ENCODE measurements at regions not wholly inside any gene's neighbourhood (a gene's known extent, or its start where the extent isn't known, plus 50 kb on each side); places are given as distances from the start of the nearest gene placed in this dataset.
"Not testable (repeated sequence)": the region's sequence is repeated elsewhere in the genome, so short reads cannot be mapped to it uniquely, and the experiment has no call there.

DNA sequence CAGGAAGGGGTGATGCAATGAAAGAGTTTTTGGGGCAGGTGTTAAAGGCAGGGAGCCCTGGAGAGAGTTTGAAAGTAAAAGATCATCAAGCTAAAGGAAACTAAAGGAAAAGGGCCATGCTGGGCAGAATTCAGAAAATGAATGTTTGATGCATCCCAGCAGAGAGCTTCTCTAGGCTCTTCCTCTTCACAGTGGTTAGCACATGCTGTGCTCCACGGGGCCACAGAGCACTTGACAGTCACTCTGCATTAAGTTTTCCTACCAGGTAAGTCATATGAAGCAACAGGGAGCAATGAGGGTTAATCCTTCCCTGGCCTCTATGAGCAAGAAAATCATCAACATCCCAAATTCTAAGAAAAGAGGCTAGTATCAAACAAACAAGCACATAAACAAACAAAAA, 895.2 kb downstream of the TRIB2 start:
- DNase-seq (ENCODE audit: low spot score), result no peak

GRCh38 chr2:13616059-13616458, 899.3 kb downstream of the TRIB2 start:
- DNase-seq (ENCODE audit: low spot score), result no peak

GRCh38 chr2:13616616-13617015, 899.9 kb downstream of the TRIB2 start:
- DNase-seq (ENCODE audit: low spot score), result no peak

- no peak for DNase-seq (ENCODE audit: low spot score)
Measured at GRCh38 chr2:13628122-13628521, 911.4 kb downstream of the TRIB2 start.

GRCh38 chr2:13638181-13638580, 921.4 kb downstream of the TRIB2 start:
- no peak for DNase-seq (ENCODE audit: low spot score)

DNA sequence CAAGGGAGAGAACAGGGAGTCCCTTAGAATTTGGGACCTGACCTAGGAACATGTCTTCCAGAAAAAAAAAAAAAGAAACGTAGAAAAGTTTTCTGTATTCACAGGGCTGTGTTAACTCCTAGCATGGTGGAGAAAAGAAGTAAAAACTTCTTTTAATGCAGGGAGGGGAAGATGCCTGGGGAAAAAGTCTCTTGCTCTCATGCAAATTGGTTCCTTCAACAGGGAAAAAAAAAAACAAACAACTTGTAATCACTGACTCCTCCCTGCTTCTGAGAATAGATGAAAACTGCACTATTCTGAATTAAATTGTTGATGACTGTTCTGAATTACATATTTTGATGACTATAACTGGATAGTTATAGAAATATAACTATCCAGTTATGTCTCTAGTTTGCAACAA, 933.2 kb downstream of the TRIB2 start:
- DNase-seq (ENCODE audit: low spot score), result no peak

GRCh38 chr2:13650586-13651180, 933.9 kb downstream of the TRIB2 start:
- DNase-seq (ENCODE audit: low spot score), result no peak

GRCh38 chr2:13651684-13652131, 935.0 kb downstream of the TRIB2 start:
- no peak for DNase-seq (ENCODE audit: low spot score)

- DNase-seq (ENCODE audit: low spot score), result no peak
Measured at GRCh38 chr2:13652531-13653313, 936.0 kb downstream of the TRIB2 start.

DNA sequence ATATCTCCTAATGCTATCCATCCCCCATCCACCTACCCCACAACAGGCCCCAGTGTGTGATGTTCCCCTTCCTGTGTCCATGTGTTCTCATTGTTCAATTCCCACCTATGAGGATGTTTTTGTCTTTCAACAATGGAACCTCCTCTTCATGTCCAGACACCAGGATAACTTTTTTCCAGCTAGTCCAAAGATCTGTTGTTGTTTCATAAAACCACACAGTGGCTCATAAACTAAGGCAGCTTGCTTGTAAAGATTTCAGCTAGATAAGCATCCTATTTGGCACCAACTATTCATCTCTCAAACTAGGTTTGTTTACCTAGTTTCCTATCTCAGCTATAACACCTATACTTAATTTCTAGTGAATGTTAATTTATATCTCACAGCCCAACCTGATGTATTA, 937.7 kb downstream of the TRIB2 start:
- DNase-seq (ENCODE audit: low spot score), result no peak

DNA sequence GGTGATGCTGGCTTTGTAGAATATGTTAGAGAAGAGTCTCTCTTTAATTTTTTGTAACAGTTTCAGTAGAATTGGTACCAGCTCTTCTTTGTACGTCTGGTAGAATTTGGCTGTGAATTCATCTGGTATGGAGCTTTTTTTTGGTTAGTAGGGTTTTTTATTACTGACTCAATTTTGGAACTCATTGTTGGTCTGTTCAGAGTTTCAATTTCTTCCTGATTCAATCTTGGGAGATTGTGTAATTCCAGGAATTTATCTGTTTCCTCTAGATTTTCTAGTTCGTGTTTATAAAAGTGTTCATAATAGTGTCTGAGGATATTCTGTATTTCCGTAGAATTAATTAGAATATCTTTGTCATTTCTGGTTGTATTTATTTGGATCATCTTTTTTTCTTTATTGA, 943.5 kb downstream of the TRIB2 start:
- no peak for DNase-seq (ENCODE audit: low spot score)

GRCh38 chr2:13662055-13662454, 945.3 kb downstream of the TRIB2 start:
- DNase-seq (ENCODE audit: low spot score), result no peak

GRCh38 chr2:13666582-13667414, 950.1 kb downstream of the TRIB2 start:
- DNase-seq (ENCODE audit: low spot score), result no peak

- DNase-seq (ENCODE audit: low spot score), result no peak
Measured at GRCh38 chr2:13667415-13667757, 950.6 kb downstream of the TRIB2 start.

- DNase-seq (ENCODE audit: low spot score), result no peak
Measured at GRCh38 chr2:13669607-13670006, 952.9 kb downstream of the TRIB2 start.

- not testable (repeated sequence) for DNase-seq (ENCODE audit: low spot score)
Measured at GRCh38 chr2:13673821-13674220, 957.1 kb downstream of the TRIB2 start.

DNA sequence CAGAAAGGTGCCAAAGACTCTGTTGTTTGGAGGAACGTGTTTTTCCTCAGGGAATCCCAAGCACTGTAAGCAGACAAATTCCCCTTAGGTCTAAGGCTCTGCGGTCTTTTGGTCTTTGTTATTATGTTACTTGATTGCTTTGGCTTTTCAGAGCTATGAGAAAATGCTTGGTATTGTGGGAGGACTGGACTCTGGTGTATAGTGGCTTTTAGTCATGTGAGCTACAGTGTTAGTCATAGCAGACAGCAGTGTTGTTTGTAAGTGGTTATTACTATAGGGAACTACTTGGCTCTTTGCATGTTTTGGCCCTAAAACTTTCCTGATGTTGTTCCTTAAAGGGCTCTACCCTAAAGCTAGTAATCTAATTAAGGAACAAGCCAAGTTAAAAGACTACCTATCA, 956.2 kb upstream of the LRATD1 start:
- no peak for DNase-seq (ENCODE audit: low spot score)

GRCh38 chr2:13681936-13682335, 950.6 kb upstream of the LRATD1 start:
- no peak for DNase-seq (ENCODE audit: low spot score)

- no peak for DNase-seq (ENCODE audit: low spot score)
Measured at GRCh38 chr2:13682540-13683272, 949.8 kb upstream of the LRATD1 start.

DNA sequence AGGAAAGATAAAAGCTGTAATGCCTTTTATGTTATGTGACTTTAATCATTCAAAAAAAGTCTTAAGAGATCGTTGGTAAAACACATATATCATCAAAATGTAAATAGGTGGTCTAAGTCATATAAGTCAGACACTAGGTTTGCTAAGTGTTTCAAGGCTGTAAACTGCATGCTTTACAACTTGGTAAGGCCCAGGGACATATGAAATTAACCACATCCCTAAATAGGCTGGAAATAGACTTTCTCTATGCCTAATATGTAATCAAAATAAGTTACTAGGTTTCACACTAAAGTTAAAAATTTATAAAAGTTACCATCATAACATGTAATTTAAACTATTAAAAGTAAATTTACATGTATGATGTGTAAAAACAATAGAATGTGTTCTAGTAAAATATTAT, 946.3 kb upstream of the LRATD1 start:
- no peak for DNase-seq (ENCODE audit: low spot score)

GRCh38 chr2:13694673-13695072, 937.8 kb upstream of the LRATD1 start:
- DNase-seq (ENCODE audit: low spot score), result no peak

- no peak for DNase-seq (ENCODE audit: low spot score)
Measured at GRCh38 chr2:13696601-13697000, 935.9 kb upstream of the LRATD1 start.

Measured in activated CD4-positive, alpha-beta T cell treated with anti-CD3 and anti-CD28 coated beads, Interleukin-2, Interleukin-4, amounts not matched to agents 100 ng/mL and 50 ng/mL, durations not matched to agents 16 hours and 8 hours (primary cell).